ENCODE measurements at regions not wholly inside any gene's neighbourhood (a gene's known extent, or its start where the extent isn't known, plus 50 kb on each side); places are given as distances from the start of the nearest gene placed in this dataset.

GRCh38 chr3:35849496-35849895, 210.2 kb downstream of the ARPP21 start:
- DNase-seq, result no peak

DNA sequence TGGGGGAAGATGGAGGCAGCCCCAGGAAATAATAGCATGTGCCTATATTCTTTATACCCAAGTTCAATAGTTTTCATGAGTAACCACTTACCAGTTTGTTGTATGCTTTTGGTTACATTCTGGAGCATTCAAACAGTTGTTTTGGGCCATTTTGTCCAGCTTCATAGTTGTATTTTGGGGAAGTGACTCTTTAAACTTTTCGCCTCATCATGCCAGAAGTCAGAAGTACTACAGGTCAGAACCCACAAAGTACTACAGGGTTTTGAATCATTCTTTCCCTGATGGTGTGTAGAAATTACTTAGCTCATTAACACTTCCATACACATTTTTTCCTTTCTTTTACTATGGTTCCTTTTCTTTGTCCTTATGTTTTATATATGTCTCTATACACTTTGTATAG, 210.6 kb downstream of the ARPP21 start:
- no peak for DNase-seq

GRCh38 chr3:35857004-35857403, 217.7 kb downstream of the ARPP21 start:
- no peak for DNase-seq

DNA sequence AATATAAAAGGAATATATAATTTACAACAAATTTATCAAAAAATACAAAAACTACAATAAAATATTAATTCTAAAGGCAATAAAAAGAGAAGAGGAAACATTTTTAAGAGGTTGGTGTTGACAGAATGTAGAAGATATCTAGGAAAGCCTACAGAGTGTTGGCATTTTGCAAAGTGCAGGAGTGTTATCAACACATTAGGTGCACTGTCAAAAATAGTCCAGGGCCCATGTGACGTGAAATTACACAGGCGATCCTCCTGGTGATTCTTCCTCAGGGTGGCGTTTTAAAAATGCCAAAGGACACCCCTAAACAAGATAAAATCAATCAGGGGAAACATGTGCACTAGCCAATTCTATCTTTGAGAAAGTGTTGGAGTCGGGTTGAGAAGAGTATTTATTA, 222.7 kb downstream of the ARPP21 start:
- DNase-seq, result no peak

- no peak for DNase-seq
Measured at GRCh38 chr3:35864871-35865270, 225.5 kb downstream of the ARPP21 start.

DNA sequence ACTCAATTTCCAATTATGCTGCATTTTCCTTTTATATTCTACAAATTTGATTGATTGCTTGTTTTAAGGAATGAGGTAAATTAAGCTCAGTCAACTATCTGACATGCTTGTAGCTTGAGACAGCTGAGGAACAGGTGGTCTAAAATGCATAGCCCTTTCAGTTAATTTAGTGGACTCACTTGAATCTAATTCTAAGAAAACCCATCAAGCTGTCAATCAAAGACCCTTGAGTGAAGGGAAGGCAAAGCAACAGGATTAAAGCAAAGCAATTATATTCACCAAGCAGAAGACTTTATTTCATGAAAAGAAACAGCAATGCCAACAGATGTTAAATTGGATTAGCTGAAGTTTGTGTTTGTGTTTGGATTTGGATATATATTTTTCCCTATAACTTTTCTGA, 228.5 kb downstream of the ARPP21 start:
- DNase-seq, result no peak

GRCh38 chr3:35871009-35871408, 231.7 kb downstream of the ARPP21 start:
- DNase-seq, result no peak

DNA sequence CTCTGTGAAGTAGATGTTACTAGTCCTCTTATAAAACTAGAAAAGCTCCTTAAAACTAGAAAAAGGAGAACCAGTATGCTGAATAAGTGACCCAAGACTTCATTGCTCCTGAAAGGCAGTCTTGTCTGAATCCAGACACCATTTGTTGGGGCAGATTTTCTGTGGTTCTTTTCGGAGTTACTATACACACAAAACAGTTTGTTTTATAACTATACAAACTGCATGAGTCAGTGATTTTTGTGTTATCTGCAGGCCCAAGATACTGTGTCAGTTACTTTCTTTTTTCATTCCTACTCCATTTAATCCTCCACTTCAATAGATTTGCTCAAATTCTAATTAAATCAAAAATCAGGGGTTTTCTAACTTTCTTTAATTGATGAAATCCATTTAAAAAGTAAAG, 244.6 kb downstream of the ARPP21 start:
- no peak for DNase-seq

DNA sequence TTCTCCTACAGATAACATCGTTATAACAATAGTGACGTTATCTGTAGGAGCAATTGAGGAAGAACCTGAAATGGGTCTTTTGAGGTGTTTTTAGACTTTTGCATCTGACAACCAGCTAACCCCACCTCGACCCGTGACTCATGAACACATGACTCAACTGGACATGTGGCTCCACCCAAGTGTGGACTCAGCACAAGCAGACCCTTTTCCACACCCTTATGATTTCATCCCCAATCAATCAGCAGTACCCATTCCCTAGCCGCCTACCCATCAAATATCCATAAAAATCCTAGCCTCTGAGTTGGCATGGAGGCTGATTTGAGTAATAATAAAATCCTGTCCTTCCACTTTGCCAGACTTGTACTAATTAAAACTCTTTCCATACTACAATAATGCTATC, 255.4 kb downstream of the ARPP21 start:
- DNase-seq, result no peak

- no peak for DNase-seq
Measured at GRCh38 chr3:35899245-35899644, 259.9 kb downstream of the ARPP21 start.

GRCh38 chr3:35900079-35900478, 260.8 kb downstream of the ARPP21 start:
- no peak for DNase-seq

DNA sequence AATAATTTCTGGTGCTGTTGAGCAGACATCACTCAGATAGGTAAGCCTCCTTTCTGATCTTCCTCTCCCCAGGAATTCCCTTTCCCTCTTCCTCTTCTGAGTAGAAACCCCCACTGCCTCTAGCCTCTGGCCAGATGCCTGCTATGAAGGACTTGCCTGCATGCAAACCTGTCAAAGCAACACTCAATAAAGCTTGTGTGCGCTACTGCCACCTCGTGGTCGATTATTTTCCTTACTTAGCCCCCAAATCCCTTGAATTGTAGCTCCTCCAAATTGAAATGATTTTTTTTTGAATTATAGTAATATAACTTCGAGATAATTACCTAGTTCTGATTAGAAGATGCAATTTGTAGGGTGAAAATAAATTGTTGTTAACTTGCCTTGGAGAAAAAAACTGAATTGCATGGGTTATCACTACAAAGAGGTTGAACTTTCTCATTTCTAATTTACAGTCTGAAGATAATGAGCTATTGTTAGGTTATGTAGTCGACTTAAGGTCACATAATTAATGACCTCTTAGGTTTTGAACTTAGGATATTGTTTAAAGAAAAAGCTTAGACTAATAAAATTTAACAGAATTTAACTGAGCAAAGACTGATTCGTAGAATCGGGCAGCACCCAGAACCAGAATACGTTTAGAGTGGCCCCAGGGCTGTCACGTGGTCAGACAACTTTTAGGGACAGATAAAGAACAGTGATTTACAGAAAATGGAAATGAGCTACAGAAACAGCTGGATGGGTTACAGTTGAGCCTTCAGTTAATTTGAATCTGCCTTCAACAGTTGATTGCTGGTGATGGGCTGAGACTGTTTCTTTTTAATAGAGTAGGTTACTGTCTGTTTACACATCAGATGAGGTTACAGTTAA, 269.3 kb downstream of the ARPP21 start:
- peak; percentile 17 for DNase-seq

DNA sequence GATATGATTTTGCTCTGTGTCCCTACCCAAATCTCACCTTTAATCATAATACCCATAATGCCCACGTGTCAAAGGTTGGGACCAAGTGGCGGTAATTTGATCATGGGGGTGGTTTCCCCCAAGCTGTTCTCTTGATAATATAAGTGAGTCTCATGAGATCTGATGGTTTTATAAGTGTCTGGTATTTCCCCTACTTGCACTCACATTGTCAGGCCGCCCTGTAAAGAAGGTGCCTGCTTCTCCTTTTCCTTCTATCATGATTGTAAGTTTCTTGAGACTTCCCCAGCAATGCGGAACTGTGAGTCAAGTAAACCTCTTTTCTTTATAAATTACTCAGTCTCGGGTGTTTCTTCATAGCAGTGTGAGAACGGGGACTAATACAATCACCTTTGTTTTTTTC, 279.8 kb downstream of the ARPP21 start:
- no peak for DNase-seq

GRCh38 chr3:35921718-35922117, 282.4 kb downstream of the ARPP21 start:
- no peak for DNase-seq

- DNase-seq, result peak; percentile 24
Measured at GRCh38 chr3:35924070-35924469, 284.7 kb downstream of the ARPP21 start.

DNA sequence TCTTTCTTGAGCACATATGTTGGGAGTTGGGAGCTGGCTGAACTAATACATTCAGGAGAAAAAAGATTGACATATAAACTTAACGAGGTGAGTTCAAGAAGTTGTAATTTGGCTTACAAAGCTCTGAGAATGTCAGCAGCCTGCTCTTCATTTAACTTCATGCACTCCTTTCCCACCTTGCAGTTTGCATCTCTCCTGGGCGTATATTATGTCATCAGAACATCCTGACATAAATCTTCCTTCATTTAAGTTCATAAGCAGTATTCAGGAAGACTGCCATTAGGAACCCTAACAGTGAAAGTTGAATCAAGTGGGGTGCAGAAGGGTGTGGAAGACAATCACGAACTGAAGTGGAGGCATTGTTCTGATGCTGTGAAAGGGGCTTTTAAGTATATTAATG, 288.1 kb downstream of the ARPP21 start:
- no peak for DNase-seq

DNA sequence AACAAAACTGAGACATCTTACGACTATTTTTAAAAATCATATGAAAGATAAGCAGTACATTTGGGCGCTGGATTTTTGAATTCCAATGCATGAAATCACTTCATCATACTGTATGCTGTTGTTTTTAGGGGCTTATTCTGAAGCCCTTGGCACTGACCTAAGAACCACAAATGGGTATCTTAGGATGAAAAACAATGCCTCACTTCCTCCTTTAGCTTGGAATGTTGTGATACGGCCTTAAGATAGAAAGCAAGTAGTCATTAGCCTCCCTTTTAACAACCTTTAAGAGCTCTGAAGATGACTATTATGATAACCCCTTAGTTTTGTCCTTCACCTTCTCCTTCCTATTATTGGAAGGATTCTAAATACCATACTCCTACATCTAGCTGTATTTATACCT, 289.8 kb downstream of the ARPP21 start:
- no peak for DNase-seq

- DNase-seq, result no peak
Measured at GRCh38 chr3:35931867-35932266, 292.5 kb downstream of the ARPP21 start.

DNA sequence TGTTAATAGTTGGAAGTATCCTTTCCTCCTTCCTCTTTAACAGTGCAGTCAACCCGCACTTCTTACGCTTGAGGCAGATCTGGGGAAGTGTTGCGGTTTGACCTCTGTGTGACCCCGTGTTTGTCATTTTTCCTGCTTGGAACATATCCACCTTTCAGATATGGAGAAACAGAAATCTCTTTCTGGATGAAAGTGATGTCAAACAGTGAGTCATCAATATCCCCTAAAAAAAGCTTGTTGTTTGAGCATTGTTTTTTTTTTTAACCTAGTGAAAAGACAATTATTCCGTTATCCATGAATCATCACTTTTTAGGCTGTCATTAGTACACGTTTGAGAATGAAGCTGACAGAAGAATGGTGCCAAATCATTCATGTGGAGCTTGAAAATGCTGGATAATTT, 293.7 kb downstream of the ARPP21 start:
- no peak for DNase-seq

DNA sequence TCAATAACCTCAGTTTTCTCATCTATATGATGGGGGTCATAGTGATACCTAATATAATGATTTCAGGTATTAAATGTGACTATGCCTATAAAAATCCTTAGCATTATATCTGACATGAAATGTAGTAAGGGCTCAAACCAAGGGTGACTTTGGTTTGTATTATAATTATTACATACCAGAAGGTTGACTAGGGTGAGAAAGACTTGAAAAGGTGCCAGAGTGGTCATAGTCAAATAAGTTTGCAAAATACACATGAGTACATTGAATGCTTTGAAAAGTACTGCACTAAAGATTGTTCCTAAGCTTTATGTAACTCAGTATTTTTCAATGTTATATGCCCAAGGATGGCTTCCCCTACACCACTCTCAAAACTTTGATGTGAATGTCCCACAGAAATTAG, 297.2 kb downstream of the ARPP21 start:
- no peak for DNase-seq

DNA sequence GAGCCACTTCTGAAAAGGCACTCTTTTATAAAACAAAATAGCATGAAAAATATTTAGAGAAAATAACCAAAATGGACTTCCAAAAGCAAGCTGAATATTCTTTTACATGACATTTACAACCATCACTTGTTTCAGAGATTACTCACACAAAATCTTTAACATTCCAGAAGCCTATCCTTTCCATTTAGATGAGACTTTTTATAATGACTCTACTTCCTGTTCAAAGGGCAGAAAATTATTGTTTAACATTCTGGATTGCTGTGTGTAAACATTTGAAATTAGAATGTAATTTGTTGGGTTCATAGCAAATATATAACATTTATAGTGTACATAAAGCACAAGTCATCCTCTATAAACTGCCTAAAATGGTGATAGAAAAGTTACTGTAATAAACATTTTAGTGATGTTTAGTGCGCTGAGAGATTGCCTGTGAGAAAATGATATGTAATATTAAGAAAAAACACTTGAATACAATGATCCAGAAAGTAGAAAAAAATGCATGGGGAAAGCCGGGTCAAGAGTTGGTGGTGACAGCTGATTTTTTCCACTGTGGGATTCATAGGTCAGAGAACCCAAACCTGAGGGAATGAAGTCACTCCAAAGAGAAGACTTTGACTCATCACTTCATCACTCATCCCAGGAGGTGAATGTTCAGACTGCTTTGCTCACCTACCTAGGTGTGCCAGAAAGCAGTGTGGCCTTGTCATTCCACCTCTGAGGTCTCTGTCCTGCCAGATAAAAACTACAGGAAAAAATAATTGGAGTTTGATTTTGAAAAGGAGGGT, 305.8 kb downstream of the ARPP21 start:
- DNase-seq, result no peak

- DNase-seq, result peak; percentile 5
Measured at GRCh38 chr3:35946121-35946853, 307.0 kb downstream of the ARPP21 start.

GRCh38 chr3:35946854-35947515, 307.7 kb downstream of the ARPP21 start:
- no peak for DNase-seq
